ENCODE measurements at regions not wholly inside any gene's neighbourhood (a gene's known extent, or its start where the extent isn't known, plus 50 kb on each side); places are given as distances from the start of the nearest gene placed in this dataset.
"Not testable (repeated sequence)": the region's sequence is repeated elsewhere in the genome, so short reads cannot be mapped to it uniquely, and the experiment has no call there.

DNA sequence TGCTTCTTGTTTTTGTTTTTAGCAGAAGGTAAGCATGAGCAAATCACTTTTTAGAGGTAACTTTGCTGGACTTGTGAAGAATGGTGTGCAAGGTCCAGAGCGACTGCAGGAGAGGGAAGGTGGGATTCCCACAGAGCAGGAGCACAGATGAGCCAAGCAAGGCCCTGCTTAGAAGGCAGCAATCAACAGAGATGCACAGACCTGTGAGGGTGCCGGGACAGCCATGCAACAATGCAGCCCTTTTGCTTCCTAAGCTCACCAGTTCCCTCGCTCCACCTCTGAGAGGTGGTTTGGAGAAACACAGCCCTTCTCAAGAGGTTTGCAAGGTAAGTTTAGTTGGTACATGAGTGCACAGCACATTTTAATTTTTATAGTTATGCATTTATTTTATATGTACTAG is 85.1 kb upstream of the FBXO28 start:
- not testable (repeated sequence) for DNase-seq

DNA sequence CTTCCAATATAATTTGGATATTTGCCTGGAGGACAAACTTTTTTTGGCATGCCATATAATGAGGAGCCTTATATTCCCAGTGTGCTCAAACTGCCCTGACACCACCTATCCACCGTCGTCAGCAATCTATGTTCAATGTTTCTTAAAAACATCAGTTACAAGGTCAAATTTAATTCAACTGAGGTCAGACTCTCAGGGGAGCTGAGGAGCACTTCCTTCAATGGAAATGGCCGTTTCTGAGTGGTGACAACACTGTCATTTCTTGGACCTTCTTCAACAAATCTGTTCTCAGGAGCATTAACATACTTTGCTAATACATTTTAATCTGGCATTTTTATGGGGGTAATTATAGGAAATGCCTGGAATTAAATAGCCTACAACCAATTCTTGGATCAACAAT is 90.8 kb upstream of the FBXO28 start:
- not testable (repeated sequence) for DNase-seq

- DNase-seq = not testable (repeated sequence)
Measured at GRCh38 chr1:224022249-224022970, 91.5 kb upstream of the FBXO28 start.

DNA sequence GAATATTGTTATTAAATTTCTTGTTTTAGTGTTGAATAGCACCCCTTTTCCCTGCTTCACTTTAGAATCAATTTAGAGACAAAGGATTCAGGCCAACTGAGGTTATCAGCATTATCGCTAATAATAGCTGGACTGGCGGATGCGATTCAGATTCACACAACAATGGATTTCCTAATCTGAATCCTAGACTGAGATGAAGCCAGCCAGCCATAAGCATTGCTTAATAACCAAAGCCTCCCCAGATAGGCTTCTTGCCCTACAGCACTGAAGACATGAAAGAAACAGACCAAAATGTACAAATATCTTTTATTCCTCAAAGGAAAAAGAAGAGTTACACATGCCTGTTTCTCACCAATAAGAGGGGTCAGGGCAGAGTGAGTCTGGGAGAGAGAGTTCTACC is 94.0 kb upstream of the FBXO28 start:
- DNase-seq = not testable (repeated sequence)

DNA sequence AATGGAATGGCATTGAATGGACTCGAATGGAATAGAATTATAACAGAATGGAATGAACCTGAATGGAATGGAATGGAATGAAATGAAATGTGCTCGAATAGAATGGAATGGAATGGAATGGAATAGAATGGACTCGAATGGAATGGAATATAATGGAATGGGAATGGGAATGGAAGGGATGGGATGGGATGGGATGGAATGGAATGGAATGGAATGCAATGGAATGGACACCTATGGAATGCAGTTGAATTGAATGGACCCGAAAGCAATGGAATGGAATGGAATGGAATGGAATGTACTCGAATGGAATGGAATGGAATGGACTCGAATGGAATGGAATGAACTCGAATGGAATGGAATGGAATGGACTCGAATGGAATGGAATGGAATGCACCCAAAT is 98.1 kb upstream of the FBXO28 start:
- DNase-seq = not testable (repeated sequence)

DNA sequence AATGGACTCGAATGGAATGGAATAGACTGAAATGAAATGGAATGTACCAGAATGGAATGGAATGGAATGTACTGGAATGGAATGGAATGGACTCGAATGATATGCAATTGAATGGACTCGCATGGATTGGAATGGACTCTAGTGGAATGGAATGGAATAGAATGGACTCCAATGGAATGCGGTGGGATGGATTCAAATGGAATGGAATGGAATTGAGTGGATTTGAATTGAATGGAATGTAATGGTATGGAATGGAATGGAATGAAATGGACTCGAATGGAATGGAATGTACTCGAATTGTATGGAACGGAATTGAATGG is 99.6 kb upstream of the FBXO28 start:
- no peak for DNase-seq

DNA sequence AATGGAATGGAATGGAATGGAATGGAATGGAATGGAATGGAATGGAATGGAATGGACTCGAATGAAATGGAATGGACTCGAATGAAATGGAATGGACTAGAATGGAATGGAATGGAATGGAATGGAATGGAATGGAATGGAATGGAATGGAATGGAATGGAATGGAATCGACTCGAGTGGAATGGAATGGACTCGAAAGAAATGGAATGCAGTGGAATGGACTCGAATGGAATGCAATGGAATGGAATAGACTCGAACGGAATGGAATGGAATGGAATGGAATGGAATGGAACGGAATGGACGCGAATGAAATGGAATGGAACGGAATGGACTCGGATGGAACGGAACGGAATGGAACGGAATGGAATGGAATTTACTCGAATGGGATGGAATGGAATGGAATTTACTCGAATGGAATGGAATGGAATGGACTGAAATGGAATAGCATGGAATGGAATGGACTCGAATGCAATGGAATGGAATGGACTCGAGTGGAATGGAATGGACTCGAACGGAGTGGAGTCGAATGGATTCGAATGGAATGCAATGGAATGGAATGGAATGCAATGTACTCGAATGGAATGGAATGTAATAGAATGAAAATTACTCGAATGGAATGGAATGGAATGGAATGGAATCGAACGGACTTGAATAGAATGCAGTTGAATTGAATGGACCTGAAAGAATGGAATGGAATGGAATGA is 100.1 kb upstream of the FBXO28 start:
- not testable (repeated sequence) for DNase-seq

DNA sequence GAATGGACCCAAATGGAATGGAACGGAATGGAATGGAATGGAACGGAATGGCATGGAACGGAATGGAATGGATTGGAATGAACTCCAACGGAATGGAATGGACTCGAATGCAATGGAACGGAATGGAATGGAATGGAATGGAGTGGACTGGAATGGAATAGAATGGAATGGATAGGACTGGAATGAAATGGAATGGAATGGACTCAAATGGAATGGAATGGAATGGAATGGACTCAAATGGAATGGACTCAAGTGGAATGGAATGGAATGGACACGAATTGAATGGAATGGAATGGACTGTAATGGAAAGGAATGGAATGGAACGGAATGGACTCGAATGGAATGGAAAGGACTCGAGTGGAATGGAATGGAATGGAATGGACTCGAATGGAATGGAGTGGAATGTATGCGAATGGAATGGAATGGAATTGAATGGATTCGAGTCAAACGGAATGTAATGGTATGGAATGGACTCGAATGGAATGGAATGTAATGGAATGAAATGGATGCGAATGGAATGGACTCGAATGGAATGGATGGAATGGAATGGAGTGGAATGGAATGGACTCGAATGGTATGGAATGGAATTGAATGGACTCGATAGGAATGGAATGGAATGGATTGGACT is 101.0 kb upstream of the FBXO28 start:
- not testable (repeated sequence) for DNase-seq

- not testable (repeated sequence) for DNase-seq
Measured at GRCh38 chr1:224012162-224012561, 101.7 kb upstream of the FBXO28 start.

DNA sequence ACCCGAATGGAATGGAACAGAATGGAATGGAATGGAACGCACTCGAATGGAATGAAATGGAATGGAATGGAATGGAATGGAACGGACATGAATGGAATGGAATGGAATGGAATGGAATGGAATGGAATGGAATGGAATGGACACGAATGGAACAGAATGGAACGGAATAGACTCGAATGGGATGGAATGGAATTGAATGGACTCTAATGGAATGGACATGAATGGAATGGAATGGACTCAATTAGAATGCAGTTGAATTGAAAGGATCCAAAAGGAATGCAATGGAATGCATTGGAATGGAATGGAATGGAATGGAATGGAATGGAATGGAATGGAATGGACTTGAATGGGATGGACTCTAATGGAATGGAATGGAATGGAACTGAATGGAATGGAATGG is 102.2 kb upstream of the FBXO28 start:
- not testable (repeated sequence) for DNase-seq

- not testable (repeated sequence) for DNase-seq
Measured at GRCh38 chr1:224011153-224011552, 102.8 kb upstream of the FBXO28 start.

GRCh38 chr1:224005973-224006372 is 107.9 kb upstream of the FBXO28 start:
- DNase-seq = not testable (repeated sequence)

DNA sequence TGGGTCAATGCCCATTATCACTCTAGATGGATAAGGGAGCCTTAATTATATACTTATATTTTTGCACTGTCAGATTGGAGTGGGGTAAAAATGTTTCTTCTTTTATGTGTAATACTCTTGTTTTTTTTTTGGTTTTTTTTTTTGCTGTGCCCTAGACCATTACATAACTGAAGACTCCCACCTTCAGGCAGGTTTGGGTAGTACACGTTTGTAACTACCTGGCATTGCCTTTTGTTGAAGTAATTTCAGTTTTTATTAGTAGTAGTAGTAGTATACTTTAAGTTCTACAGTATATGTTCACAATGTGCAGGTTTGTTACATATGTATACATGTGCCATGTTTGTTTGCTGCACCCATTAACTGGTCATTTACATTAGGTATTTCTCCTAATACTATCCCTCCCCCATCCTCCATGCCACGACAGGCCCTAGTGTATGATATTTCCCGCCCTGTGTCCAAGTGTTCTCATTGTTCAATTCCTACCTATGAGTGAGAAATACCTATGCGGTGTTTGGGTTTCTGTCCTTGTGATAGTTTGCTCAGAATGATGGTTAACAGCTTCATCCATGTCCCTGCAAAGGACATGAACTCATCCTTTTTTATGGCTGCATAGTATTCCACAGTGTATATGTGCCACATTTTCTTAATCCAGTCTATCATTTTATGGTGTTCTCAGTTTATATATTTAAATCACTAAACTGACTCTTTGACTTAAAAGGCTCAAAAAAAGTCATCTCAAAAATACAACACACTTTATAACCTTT is 109.2 kb upstream of the FBXO28 start:
- not testable (repeated sequence) for DNase-seq

GRCh38 chr1:224003896-224004295 is 110.0 kb upstream of the FBXO28 start:
- not testable (repeated sequence) for DNase-seq

GRCh38 chr1:224001757-224002156 is 112.2 kb upstream of the FBXO28 start:
- DNase-seq = not testable (repeated sequence)

DNA sequence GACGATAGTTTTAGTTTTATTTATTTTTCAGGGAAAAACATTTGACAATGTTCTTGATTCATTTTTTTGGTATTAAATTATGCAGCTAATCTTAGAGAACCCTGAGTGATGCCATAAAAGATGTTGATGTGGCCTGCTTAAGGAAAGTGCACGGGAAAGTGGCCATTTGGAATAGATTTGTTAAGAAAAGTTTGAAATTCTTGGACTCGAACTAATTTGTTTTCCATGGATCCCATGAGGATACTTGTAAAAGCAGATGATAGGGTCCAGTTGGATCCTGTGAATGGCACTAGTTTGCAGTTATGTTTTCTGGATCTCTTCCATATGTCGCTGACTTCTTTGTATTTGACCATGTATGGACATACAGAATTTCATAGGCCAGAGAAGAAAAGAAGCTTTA is 114.2 kb upstream of the FBXO28 start:
- not testable (repeated sequence) for DNase-seq

DNA sequence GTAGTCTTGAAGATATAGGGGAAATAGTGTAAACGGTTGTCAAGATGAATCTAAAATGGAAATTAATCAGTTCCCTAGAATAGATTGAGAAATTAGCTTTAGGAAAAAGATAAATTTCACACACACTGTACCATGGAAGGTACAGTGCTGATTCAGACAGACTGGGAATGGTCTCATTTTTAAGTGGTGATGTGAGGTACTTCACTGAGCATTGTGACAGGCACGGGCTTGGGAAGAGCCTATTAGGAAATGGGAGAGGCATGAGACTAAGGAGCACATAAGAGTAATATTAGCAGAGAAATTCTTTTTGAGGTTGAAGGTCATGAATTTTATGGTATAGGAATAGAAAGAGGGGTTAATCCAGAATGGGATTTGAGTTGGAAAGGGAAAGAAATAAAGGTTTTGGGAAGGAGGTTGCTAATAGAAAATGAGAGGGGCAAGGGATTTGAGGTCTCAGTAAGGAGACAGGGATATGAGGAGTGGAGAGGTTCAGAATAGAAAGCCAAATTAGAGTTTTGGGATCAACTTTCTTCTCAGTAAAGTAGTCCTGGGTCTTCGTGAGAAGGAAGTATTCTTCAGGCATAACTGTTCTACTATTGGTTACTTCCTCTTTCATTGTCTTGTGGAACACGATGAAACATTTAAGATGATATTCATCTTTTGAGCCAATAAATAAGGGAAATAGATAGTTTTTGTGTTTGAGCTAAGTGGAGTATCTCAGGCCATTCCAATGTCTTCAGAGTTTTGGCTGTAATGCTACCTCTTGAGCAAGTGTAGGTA is 115.0 kb upstream of the FBXO28 start:
- DNase-seq = not testable (repeated sequence)

- DNase-seq = not testable (repeated sequence)
Measured at GRCh38 chr1:223996376-223996775, 117.5 kb upstream of the FBXO28 start.

GRCh38 chr1:223992456-223993246 is 121.3 kb upstream of the FBXO28 start:
- peak; percentile 100 for DNase-seq

- peak; percentile 10 for DNase-seq
Measured at GRCh38 chr1:223991297-223991857, 122.5 kb upstream of the FBXO28 start.

GRCh38 chr1:223961985-223962384 is 116.2 kb upstream of the TP53BP2 start:
- not testable (repeated sequence) for DNase-seq

Measured in femur (tissue), 1 donor.